ENCODE measurements at regions not wholly inside any gene's neighbourhood (a gene's known extent, or its start where the extent isn't known, plus 50 kb on each side); places are given as distances from the start of the nearest gene placed in this dataset.
"Not testable (repeated sequence)": the region's sequence is repeated elsewhere in the genome, so short reads cannot be mapped to it uniquely, and the experiment has no call there.

- TF ChIP-seq, protein P1, sequence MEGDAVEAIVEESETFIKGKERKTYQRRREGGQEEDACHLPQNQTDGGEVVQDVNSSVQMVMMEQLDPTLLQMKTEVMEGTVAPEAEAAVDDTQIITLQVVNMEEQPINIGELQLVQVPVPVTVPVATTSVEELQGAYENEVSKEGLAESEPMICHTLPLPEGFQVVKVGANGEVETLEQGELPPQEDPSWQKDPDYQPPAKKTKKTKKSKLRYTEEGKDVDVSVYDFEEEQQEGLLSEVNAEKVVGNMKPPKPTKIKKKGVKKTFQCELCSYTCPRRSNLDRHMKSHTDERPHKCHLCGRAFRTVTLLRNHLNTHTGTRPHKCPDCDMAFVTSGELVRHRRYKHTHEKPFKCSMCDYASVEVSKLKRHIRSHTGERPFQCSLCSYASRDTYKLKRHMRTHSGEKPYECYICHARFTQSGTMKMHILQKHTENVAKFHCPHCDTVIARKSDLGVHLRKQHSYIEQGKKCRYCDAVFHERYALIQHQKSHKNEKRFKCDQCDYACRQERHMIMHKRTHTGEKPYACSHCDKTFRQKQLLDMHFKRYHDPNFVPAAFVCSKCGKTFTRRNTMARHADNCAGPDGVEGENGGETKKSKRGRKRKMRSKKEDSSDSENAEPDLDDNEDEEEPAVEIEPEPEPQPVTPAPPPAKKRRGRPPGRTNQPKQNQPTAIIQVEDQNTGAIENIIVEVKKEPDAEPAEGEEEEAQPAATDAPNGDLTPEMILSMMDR (IDR thresholded peaks at IDR 0.05; ENCODE audit: low read length) = not testable (repeated sequence)
- not testable (repeated sequence) for TF ChIP-seq EZH2 (IDR thresholded peaks at IDR 0.05; ENCODE audit: borderline replicate concordance, low read length)
Observed at GRCh38 chr21:5221458-5222050, 5299.8 kb upstream of the TPTE start.

Measured in OCI-LY1 (cell line).